Transverse colon (tissue), 4 donors: ENCODE measurements at regions not wholly inside any gene's neighbourhood (a gene's known extent, or its start where the extent isn't known, plus 50 kb on each side); places are given as distances from the start of the nearest gene placed in this dataset.

Experiments
- EP300 ChIP-seq: sonication (generic); formaldehyde crosslinking; IDR thresholded peaks from one replicate; pipeline ENCODE4 v1.6.1; 2017; ENCODE audit warnings: antibody characterized with exemption, low read depth
- POLR2A ChIP-seq: fragments of 450-650 bp; IDR thresholded peaks from one replicate; pipeline ENCODE4 v1.6.1; 2016; ENCODE audit warnings: antibody characterized with exemption, mild to moderate bottlenecking, moderate library complexity
- POLR2AphosphoS5 ChIP-seq, 3 donors: sonication (generic); formaldehyde crosslinking; IDR thresholded peaks; one replicate each; pipeline ENCODE4 v1.6.1; 2016; ENCODE audit warnings: antibody characterized with exemption in 3 of 3
- TF ChIP-seq, protein P1 (sequence below), 5 experiments: fragments of 200-600 bp in 3 of 5; fragments of 450-650 bp in 2 of 5; sonication (generic) in 3 of 5; IDR thresholded peaks; 1 replicate in 2 of 5; 2 replicates in 3 of 5; pipeline ENCODE4 v1.5.1; 2016 to 2017; ENCODE audit warnings: antibody characterized with exemption in 5 of 5, inconsistent platforms in 3 of 5, mild to moderate bottlenecking in 2 of 5, moderate library complexity in 1 of 5

DNA sequence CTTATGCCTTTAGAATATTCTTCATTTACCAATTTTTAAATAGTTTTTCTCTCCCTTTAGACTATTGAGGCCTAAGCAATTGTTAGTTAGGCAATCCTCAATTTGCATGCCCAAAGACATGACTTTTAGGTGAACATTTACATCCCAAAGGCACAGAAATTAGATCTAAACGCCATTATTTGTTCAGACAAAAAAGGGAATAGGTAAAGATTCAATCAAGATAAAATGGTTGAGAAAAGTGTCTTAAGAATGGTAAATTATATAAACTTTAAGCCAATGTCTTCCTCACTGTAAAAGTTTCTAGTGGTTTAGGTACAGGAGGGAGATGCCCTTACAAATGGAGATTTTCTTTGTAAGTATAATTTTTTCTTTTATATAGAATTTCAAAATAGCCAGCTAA lies 50.2 kb upstream of the MME start:
- TF ChIP-seq, protein P1, sequence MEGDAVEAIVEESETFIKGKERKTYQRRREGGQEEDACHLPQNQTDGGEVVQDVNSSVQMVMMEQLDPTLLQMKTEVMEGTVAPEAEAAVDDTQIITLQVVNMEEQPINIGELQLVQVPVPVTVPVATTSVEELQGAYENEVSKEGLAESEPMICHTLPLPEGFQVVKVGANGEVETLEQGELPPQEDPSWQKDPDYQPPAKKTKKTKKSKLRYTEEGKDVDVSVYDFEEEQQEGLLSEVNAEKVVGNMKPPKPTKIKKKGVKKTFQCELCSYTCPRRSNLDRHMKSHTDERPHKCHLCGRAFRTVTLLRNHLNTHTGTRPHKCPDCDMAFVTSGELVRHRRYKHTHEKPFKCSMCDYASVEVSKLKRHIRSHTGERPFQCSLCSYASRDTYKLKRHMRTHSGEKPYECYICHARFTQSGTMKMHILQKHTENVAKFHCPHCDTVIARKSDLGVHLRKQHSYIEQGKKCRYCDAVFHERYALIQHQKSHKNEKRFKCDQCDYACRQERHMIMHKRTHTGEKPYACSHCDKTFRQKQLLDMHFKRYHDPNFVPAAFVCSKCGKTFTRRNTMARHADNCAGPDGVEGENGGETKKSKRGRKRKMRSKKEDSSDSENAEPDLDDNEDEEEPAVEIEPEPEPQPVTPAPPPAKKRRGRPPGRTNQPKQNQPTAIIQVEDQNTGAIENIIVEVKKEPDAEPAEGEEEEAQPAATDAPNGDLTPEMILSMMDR (IDR thresholded peaks at IDR 0.05), result no peak
- TF ChIP-seq POLR2A (no peak), POLR2AphosphoS5 (IDR thresholded peaks at IDR 0.05) (no peak), EP300 (no peak)
